ENCODE measurements at regions not wholly inside any gene's neighbourhood (a gene's known extent, or its start where the extent isn't known, plus 50 kb on each side); places are given as distances from the start of the nearest gene placed in this dataset.

GRCh38 chr7:9557853-9558252 lies 1124.4 kb downstream of the NXPH1 start:
- H3K27ac ChIP-seq (ENCODE audit: low read length) = no peak overlapping the region
- no peaks in the 10 kb centered on the region for H3K79me2 ChIP-seq (replicated peaks; ENCODE audit: insufficient read depth, low read length)
- TF ChIP-seq RAD21 (conservative IDR thresholded peaks at IDR 0.05) (no peak), EZH2 (IDR thresholded peaks at IDR 0.05; ENCODE audit: borderline replicate concordance, insufficient read depth, low read length, poor library complexity, severe bottlenecking) (no peak), MXI1 (conservative IDR thresholded peaks at IDR 0.05; ENCODE audit: poor library complexity, severe bottlenecking) (no peak), TAF1 (IDR thresholded peaks at IDR 0.05; ENCODE audit: low read depth) (no peak), SMC3 (conservative IDR thresholded peaks at IDR 0.05; ENCODE audit: poor library complexity) (no peak), EP300 (conservative IDR thresholded peaks at IDR 0.05; ENCODE audit: poor library complexity, severe bottlenecking) (no peak), POLR2AphosphoS5 (IDR thresholded peaks at IDR 0.05) (no peak), CTCF (IDR thresholded peaks at IDR 0.05; ENCODE audit: poor library complexity, severe bottlenecking) (no peak)
- TF ChIP-seq, protein P1, sequence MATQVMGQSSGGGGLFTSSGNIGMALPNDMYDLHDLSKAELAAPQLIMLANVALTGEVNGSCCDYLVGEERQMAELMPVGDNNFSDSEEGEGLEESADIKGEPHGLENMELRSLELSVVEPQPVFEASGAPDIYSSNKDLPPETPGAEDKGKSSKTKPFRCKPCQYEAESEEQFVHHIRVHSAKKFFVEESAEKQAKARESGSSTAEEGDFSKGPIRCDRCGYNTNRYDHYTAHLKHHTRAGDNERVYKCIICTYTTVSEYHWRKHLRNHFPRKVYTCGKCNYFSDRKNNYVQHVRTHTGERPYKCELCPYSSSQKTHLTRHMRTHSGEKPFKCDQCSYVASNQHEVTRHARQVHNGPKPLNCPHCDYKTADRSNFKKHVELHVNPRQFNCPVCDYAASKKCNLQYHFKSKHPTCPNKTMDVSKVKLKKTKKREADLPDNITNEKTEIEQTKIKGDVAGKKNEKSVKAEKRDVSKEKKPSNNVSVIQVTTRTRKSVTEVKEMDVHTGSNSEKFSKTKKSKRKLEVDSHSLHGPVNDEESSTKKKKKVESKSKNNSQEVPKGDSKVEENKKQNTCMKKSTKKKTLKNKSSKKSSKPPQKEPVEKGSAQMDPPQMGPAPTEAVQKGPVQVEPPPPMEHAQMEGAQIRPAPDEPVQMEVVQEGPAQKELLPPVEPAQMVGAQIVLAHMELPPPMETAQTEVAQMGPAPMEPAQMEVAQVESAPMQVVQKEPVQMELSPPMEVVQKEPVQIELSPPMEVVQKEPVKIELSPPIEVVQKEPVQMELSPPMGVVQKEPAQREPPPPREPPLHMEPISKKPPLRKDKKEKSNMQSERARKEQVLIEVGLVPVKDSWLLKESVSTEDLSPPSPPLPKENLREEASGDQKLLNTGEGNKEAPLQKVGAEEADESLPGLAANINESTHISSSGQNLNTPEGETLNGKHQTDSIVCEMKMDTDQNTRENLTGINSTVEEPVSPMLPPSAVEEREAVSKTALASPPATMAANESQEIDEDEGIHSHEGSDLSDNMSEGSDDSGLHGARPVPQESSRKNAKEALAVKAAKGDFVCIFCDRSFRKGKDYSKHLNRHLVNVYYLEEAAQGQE (IDR thresholded peaks at IDR 0.05; ENCODE audit: borderline replicate concordance) = no peak
- no peaks in the 10 kb centered on the region for H3K9me2 ChIP-seq (ENCODE audit: insufficient read depth, low read length)
- H3K4me3 ChIP-seq (ENCODE audit: low read length) = no peak overlapping the region
- H4K20me1 ChIP-seq (ENCODE audit: insufficient read depth) = no peaks in the 10 kb centered on the region
- no peak overlapping the region for H3K9ac ChIP-seq (ENCODE audit: low read length)
- no peaks in the 10 kb centered on the region for H3K27me3 ChIP-seq (ENCODE audit: insufficient read depth, low read depth, low read length)
- H3F3A ChIP-seq (ENCODE audit: insufficient read depth, low read length, poor library complexity, severe bottlenecking) = no peaks in the 10 kb centered on the region
- H3K4me2 ChIP-seq (ENCODE audit: low read length) = no peak overlapping the region
- no peak overlapping the region for H2AFZ ChIP-seq (ENCODE audit: low read depth, low read length)
- no peaks in the 10 kb centered on the region for H3K9me3 ChIP-seq (ENCODE audit: low read length)
- no peaks in the 10 kb centered on the region for H3K36me3 ChIP-seq (ENCODE audit: insufficient read depth, low read length)

GRCh38 chr7:9575716-9576115 lies 1142.3 kb downstream of the NXPH1 start:
- H4K20me1 ChIP-seq (ENCODE audit: insufficient read depth) = no peaks in the 10 kb centered on the region

More at GRCh38 chr7:9575716-9576115, 1142.3 kb downstream of the NXPH1 start:
- Histone ChIP-seq H3K9me2 (ENCODE audit: insufficient read depth, low read length) (no peaks in the 10 kb centered on the region), H3K36me3 (ENCODE audit: insufficient read depth, low read length) (no peaks in the 10 kb centered on the region), H3K4me2 (ENCODE audit: low read length) (no peak overlapping the region), H3K27me3 (ENCODE audit: insufficient read depth, low read depth, low read length) (no peaks in the 10 kb centered on the region), H3K4me3 (ENCODE audit: low read length) (no peak overlapping the region), H3K9me3 (ENCODE audit: low read length) (no peaks in the 10 kb centered on the region), H3K27ac (ENCODE audit: low read length) (no peak overlapping the region), H3K79me2 (replicated peaks; ENCODE audit: insufficient read depth, low read length) (no peaks in the 10 kb centered on the region), H3F3A (ENCODE audit: insufficient read depth, low read length, poor library complexity, severe bottlenecking) (no peaks in the 10 kb centered on the region), H2AFZ (ENCODE audit: low read depth, low read length) (no peak overlapping the region), H3K9ac (ENCODE audit: low read length) (no peak overlapping the region)
- TF ChIP-seq MXI1 (conservative IDR thresholded peaks at IDR 0.05; ENCODE audit: poor library complexity, severe bottlenecking) (no peak), EP300 (conservative IDR thresholded peaks at IDR 0.05; ENCODE audit: poor library complexity, severe bottlenecking) (no peak), RAD21 (conservative IDR thresholded peaks at IDR 0.05) (no peak), TAF1 (IDR thresholded peaks at IDR 0.05; ENCODE audit: low read depth) (no peak), POLR2AphosphoS5 (IDR thresholded peaks at IDR 0.05) (no peak), CTCF (IDR thresholded peaks at IDR 0.05; ENCODE audit: poor library complexity, severe bottlenecking) (no peak), SMC3 (conservative IDR thresholded peaks at IDR 0.05; ENCODE audit: poor library complexity) (no peak), EZH2 (IDR thresholded peaks at IDR 0.05; ENCODE audit: borderline replicate concordance, insufficient read depth, low read length, poor library complexity, severe bottlenecking) (no peak)
- TF ChIP-seq, protein P1 (IDR thresholded peaks at IDR 0.05; ENCODE audit: borderline replicate concordance) = no peak

All from neural cell (in vitro differentiated cells).